ENCODE measurements at regions not wholly inside any gene's neighbourhood (a gene's known extent, or its start where the extent isn't known, plus 50 kb on each side); places are given as distances from the start of the nearest gene placed in this dataset.

GRCh38 chr7:91683823-91684222 lies 196.7 kb downstream of the MTERF1 start (continued):
- TF ChIP-seq HDAC1 (IDR thresholded peaks at IDR 0.05) = no peak
- no peak for TF ChIP-seq ZNF23 (CRISPR knock-in tag; IDR thresholded peaks at IDR 0.05)
- no peak for TF ChIP-seq COPS2 (conservative IDR thresholded peaks at IDR 0.05)
- no peak for TF ChIP-seq JUNB (CRISPR knock-in tag; conservative IDR thresholded peaks at IDR 0.05)
- TF ChIP-seq, protein P1, sequence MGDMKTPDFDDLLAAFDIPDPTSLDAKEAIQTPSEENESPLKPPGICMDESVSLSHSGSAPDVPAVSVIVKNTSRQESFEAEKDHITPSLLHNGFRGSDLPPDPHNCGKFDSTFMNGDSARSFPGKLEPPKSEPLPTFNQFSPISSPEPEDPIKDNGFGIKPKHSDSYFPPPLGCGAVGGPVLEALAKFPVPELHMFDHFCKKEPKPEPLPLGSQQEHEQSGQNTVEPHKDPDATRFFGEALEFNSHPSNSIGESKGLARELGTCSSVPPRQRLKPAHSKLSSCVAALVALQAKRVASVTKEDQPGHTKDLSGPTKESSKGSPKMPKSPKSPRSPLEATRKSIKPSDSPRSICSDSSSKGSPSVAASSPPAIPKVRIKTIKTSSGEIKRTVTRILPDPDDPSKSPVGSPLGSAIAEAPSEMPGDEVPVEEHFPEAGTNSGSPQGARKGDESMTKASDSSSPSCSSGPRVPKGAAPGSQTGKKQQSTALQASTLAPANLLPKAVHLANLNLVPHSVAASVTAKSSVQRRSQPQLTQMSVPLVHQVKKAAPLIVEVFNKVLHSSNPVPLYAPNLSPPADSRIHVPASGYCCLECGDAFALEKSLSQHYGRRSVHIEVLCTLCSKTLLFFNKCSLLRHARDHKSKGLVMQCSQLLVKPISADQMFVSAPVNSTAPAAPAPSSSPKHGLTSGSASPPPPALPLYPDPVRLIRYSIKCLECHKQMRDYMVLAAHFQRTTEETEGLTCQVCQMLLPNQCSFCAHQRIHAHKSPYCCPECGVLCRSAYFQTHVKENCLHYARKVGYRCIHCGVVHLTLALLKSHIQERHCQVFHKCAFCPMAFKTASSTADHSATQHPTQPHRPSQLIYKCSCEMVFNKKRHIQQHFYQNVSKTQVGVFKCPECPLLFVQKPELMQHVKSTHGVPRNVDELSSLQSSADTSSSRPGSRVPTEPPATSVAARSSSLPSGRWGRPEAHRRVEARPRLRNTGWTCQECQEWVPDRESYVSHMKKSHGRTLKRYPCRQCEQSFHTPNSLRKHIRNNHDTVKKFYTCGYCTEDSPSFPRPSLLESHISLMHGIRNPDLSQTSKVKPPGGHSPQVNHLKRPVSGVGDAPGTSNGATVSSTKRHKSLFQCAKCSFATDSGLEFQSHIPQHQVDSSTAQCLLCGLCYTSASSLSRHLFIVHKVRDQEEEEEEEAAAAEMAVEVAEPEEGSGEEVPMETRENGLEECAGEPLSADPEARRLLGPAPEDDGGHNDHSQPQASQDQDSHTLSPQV (IDR thresholded peaks at IDR 0.05) = no peak
- TF ChIP-seq SMAD4 (CRISPR knock-in tag; conservative IDR thresholded peaks at IDR 0.05) = peak; percentile 72
- TF ChIP-seq NFIC (IDR thresholded peaks at IDR 0.05) = peak; percentile 86
- TF ChIP-seq SMAD3 (CRISPR knock-in tag; conservative IDR thresholded peaks at IDR 0.05) = no peak
- no peak for TF ChIP-seq ZKSCAN1 (IDR thresholded peaks at IDR 0.05; ENCODE audit: low read depth, low read length)
- TF ChIP-seq, protein P2, sequence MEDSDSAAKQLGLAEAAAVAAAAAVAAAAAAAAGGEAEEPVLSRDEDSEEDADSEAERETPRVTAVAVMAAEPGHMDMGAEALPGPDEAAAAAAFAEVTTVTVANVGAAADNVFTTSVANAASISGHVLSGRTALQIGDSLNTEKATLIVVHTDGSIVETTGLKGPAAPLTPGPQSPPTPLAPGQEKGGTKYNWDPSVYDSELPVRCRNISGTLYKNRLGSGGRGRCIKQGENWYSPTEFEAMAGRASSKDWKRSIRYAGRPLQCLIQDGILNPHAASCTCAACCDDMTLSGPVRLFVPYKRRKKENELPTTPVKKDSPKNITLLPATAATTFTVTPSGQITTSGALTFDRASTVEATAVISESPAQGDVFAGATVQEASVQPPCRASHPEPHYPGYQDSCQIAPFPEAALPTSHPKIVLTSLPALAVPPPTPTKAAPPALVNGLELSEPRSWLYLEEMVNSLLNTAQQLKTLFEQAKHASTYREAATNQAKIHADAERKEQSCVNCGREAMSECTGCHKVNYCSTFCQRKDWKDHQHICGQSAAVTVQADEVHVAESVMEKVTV (CRISPR knock-in tag; IDR thresholded peaks at IDR 0.05) = no peak
- TF ChIP-seq GATAD2B (IDR thresholded peaks at IDR 0.05; ENCODE audit: borderline replicate concordance) = no peak
- no peak for TF ChIP-seq BCL6 (CRISPR knock-in tag; IDR thresholded peaks at IDR 0.05)
- TF ChIP-seq HDAC3 (IDR thresholded peaks at IDR 0.05; ENCODE audit: borderline replicate concordance, partially characterized antibody) = peak; percentile 50
- TF ChIP-seq ADNP (tag; IDR thresholded peaks at IDR 0.05) = no peak
- TF ChIP-seq BRCA1 (IDR thresholded peaks at IDR 0.05) = no peak
- TF ChIP-seq BRCA1 (CRISPR knock-in tag; IDR thresholded peaks at IDR 0.05) = no peak
- no peak for TF ChIP-seq CEBPG (CRISPR knock-in tag; IDR thresholded peaks at IDR 0.05)
- TF ChIP-seq CEBPG (tag; conservative IDR thresholded peaks at IDR 0.05 in 1 of 2, IDR thresholded peaks at IDR 0.05 in 1 of 2) = no peak
- no peak for TF ChIP-seq PREB (CRISPR knock-in tag; IDR thresholded peaks at IDR 0.05)
- no peak for TF ChIP-seq ZNF436 (CRISPR knock-in tag; IDR thresholded peaks at IDR 0.05)
- TF ChIP-seq ETS2 (tag; IDR thresholded peaks at IDR 0.05; ENCODE audit: borderline replicate concordance, poor library complexity, severe bottlenecking) = no peak
- peak; percentile 55; the same call in 1 of the 2 replicates for TF ChIP-seq EP300 (IDR thresholded peaks at IDR 0.05; ENCODE audit: low read length)
- no peak for TF ChIP-seq ZNF77 (CRISPR knock-in tag; IDR thresholded peaks at IDR 0.05)
- TF ChIP-seq ZC3H8 (IDR thresholded peaks at IDR 0.05) = no peak
- TF ChIP-seq ZC3H4 (CRISPR knock-in tag; IDR thresholded peaks at IDR 0.05; ENCODE audit: borderline replicate concordance) = no peak
- TF ChIP-seq ELF1 (tag; IDR thresholded peaks at IDR 0.05) = no peak
